ENCODE measurements at regions not wholly inside any gene's neighbourhood (a gene's known extent, or its start where the extent isn't known, plus 50 kb on each side); places are given as distances from the start of the nearest gene placed in this dataset.

GRCh38 chr9:28207657-28208056, 634.4 kb upstream of the C9orf72 start:
- WGBS, 2 donors: 13% methylated on average over 1 of the region's 1 CpG
- TF ChIP-seq CTCF (IDR thresholded peaks at IDR 0.05): no peak
- DNase-seq (ENCODE audit: low spot score in 2 of 2): no peak
- no peak overlapping the region for H3K4me3 ChIP-seq (ENCODE audit: low read depth, poor library complexity, severe bottlenecking)
- intact Hi-C loops (cut with DNase I; ENCODE audit: low total_unique reads): no loop called here

- no peak for DNase-seq (ENCODE audit: low spot score in 2 of 2)
- intact Hi-C loops (cut with DNase I; ENCODE audit: low total_unique reads): no loop called here
- TF ChIP-seq POLR2A (IDR thresholded peaks at IDR 0.05) (no peak), CTCF (IDR thresholded peaks at IDR 0.05) (no peak)
- WGBS, 2 donors: 95% methylated on average over 3 of the region's 3 CpGs
- no peak overlapping the region for H3K4me3 ChIP-seq (ENCODE audit: low read depth, poor library complexity, severe bottlenecking)
Observed at GRCh38 chr9:28209130-28209529, 635.8 kb upstream of the C9orf72 start.

GRCh38 chr9:28212979-28213378, 639.7 kb upstream of the C9orf72 start:
- DNase-seq (ENCODE audit: low spot score in 2 of 2): no peak
- TF ChIP-seq CTCF (IDR thresholded peaks at IDR 0.05) (no peak), POLR2A (IDR thresholded peaks at IDR 0.05) (no peak)
- H3K4me3 ChIP-seq (ENCODE audit: low read depth, poor library complexity, severe bottlenecking): no peak overlapping the region
- intact Hi-C loops (cut with DNase I; ENCODE audit: low total_unique reads): no loop called here

GRCh38 chr9:28215536-28216299, 642.4 kb upstream of the C9orf72 start:
- H3K4me3 ChIP-seq (ENCODE audit: low read depth, poor library complexity, severe bottlenecking): no peak overlapping the region
- DNase-seq (ENCODE audit: low spot score in 2 of 2): no peak
- 78% methylated on average over 5 of the region's 5 CpGs for WGBS, 2 donors
- intact Hi-C loops (cut with DNase I; ENCODE audit: low total_unique reads): no loop called here
- TF ChIP-seq POLR2A (IDR thresholded peaks at IDR 0.05) (no peak), CTCF (IDR thresholded peaks at IDR 0.05) (no peak)

- DNase-seq (ENCODE audit: low spot score in 2 of 2): no peak
- no peak overlapping the region for H3K4me3 ChIP-seq (ENCODE audit: low read depth, poor library complexity, severe bottlenecking)
- no peak for TF ChIP-seq POLR2A (IDR thresholded peaks at IDR 0.05)
- TF ChIP-seq CTCF (IDR thresholded peaks at IDR 0.05): no peak
- intact Hi-C loops (cut with DNase I; ENCODE audit: low total_unique reads): no loop called here
- WGBS, 2 donors: 85 to 89% methylated on average over 1 of the region's 1 CpG
Observed at GRCh38 chr9:28232686-28233085, 659.4 kb upstream of the C9orf72 start.

Data from lower leg skin (tissue), 4 donors.